ENCODE measurements at regions not wholly inside any gene's neighbourhood (a gene's known extent, or its start where the extent isn't known, plus 50 kb on each side); places are given as distances from the start of the nearest gene placed in this dataset.

DNA sequence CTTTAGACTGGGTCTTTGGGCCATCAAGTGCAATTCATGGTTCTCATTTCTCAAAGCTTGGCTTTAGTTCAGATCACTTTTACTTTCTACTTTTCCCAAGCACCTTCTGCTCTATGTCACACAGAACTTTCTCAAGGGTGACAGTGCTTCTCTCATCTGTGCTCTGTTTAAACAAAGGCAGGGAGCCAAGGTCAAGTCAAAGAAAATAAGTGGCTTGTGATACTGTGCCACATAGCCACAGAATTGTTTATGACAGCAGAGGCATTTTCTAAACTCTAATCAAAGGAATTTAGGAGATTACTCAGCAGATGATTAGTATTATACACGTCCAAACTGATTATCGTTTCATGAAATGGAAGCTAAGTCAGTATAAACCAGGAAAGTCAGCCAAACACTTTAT lies 348.0 kb downstream of the HDGFL1 start:
- Histone ChIP-seq H3K4me3 (no peak overlapping the region), H3K4me1 (peaks cover 6 to 41% (median 24%) of the 10 kb centered on the region in 4 donors), H3K36me3 (no peaks in the 10 kb centered on the region), H3K27me3 (no peaks in the 10 kb centered on the region), H3K27ac (replicated peaks in 1 of 4) (no peak overlapping the region), H3K9me3 (no peaks in the 10 kb centered on the region)
- intact Hi-C loops (cut with DNase I), result no loop called here
- TF ChIP-seq, protein P1, sequence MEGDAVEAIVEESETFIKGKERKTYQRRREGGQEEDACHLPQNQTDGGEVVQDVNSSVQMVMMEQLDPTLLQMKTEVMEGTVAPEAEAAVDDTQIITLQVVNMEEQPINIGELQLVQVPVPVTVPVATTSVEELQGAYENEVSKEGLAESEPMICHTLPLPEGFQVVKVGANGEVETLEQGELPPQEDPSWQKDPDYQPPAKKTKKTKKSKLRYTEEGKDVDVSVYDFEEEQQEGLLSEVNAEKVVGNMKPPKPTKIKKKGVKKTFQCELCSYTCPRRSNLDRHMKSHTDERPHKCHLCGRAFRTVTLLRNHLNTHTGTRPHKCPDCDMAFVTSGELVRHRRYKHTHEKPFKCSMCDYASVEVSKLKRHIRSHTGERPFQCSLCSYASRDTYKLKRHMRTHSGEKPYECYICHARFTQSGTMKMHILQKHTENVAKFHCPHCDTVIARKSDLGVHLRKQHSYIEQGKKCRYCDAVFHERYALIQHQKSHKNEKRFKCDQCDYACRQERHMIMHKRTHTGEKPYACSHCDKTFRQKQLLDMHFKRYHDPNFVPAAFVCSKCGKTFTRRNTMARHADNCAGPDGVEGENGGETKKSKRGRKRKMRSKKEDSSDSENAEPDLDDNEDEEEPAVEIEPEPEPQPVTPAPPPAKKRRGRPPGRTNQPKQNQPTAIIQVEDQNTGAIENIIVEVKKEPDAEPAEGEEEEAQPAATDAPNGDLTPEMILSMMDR (IDR thresholded peaks at IDR 0.05), result no peak
- no peak for TF ChIP-seq EP300 (IDR thresholded peaks at IDR 0.05)
- no peak for TF ChIP-seq POLR2A (IDR thresholded peaks at IDR 0.05; ENCODE audit: low read depth)
- TF ChIP-seq POLR2AphosphoS5 (IDR thresholded peaks at IDR 0.05), result no peak
- 47% methylated on average over 2 of the region's 2 CpGs for WGBS
- DNase-seq (ENCODE audit: extremely low spot score), result no peak

DNA sequence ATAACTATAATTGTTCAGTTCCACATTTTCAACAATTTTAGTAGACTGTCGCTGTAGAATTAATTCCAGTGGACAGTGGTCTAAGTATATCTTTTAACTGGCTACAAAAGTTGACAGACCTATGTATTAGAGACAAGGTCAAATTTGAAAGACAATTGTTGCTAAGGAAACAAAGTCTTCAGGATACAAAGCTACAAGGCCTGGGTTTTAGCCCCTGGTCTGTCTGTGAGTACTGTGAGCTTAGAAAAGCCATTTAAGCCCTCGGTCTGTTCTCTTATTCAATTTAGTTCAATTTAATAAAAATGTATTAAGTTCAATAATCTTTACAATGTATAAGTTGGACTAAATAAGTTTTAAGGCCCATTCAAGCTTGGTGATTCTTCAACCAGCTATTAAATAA lies 352.5 kb downstream of the HDGFL1 start:
- intact Hi-C loops (cut with DNase I), result no loop called here

DNA sequence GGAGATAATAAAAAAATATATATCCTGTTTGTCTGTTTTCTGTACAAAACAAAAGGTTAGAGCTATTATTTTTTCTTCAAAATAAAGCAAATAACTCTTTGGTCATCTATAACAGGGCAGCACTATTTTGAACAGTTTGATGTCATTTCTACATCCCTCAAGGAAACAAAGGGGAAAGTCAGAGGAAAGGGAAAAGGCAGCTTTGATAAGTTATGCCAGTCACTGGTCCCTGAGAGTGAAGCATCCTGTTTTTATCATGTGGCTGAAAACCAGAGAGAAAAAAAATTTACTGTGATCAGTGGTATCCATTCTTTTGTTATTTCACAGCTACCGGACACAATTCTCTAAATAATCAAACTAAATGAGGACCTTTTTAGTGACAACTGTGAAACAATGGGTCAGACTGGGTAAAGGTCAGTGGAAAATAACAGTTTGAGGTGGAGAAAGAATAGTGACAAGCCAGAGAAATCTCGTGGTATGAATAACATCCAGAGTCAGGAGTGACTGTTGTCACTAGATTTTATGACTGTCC lies 356.0 kb downstream of the HDGFL1 start:
- Histone ChIP-seq H3K4me3 (no peak overlapping the region), H3K27me3 (no peaks in the 10 kb centered on the region), H3K9me3 (no peaks in the 10 kb centered on the region), H3K27ac (replicated peaks in 1 of 4) (no peak overlapping the region), H3K4me1 (peaks cover 5 to 28% (median 10%) of the 10 kb centered on the region in 4 donors), H3K36me3 (no peaks in the 10 kb centered on the region)
- 61% methylated on average over 2 of the region's 2 CpGs for WGBS
- intact Hi-C loops (cut with DNase I), result no loop called here
- TF ChIP-seq POLR2A (IDR thresholded peaks at IDR 0.05; ENCODE audit: low read depth), result no peak
- TF ChIP-seq, protein P1 (IDR thresholded peaks at IDR 0.05), result no peak
- TF ChIP-seq EP300 (IDR thresholded peaks at IDR 0.05), result no peak
- TF ChIP-seq POLR2AphosphoS5 (IDR thresholded peaks at IDR 0.05), result no peak
- no peak for DNase-seq (ENCODE audit: extremely low spot score)

More for the DNA sequence above, 352.5 kb downstream of the HDGFL1 start:
- Histone ChIP-seq H3K27me3 (no peaks in the 10 kb centered on the region), H3K4me3 (no peak overlapping the region), H3K4me1 (peaks cover 5 to 26% (median 17%) of the 10 kb centered on the region in 4 donors), H3K36me3 (no peaks in the 10 kb centered on the region), H3K27ac (replicated peaks in 1 of 4) (no peak overlapping the region), H3K9me3 (no peaks in the 10 kb centered on the region)
- no peak for TF ChIP-seq EP300 (IDR thresholded peaks at IDR 0.05)
- TF ChIP-seq POLR2A (IDR thresholded peaks at IDR 0.05; ENCODE audit: low read depth), result no peak
- TF ChIP-seq, protein P1 (IDR thresholded peaks at IDR 0.05), result no peak
- DNase-seq (ENCODE audit: extremely low spot score), result no peak
- 87% methylated on average over 2 of the region's 2 CpGs for WGBS

DNA sequence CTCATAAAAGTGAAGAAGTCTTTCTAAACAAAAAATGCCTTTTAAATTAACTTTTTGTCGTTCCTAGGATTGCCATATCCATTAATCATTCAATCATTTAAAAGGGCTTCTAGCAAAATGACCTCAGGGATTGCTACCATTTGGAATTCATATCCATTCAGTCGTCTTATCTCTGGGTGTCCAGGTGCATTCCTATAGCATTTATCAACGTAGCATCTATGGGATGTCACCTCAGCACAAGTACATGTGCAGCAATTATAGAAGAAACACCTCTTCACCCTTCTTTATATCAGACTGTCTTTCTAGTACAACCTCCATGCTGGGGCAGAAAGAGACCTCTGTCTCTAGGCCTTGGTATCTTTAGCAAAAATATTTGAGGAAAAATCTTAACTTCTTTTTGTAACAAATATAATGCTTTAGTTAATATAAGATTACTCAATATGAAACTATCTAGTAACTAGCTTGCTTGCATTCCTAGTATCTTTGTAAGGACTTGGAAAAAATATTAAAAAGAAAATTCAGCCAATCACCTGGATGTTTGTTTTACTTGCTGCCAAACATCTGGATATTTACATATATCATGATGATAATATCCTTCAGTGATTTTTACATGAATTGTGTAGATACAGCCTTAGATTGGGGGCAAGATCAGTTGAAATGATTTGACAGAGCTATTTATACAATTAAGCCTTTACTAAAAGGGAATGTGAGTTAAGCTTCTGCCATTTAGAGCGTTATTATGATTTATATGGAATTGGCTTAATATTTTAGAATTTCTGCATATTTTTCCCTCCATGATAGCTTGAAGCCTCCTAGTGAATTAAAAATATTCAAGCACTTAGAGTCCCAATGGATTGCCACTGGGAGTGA lies 356.8 kb downstream of the HDGFL1 start:
- 72% methylated on average over 4 of the region's 4 CpGs for WGBS
- no peak for DNase-seq (ENCODE audit: extremely low spot score)
- Histone ChIP-seq H3K4me1 (peaks cover 5 to 28% (median 10%) of the 10 kb centered on the region in 4 donors), H3K9me3 (no peaks in the 10 kb centered on the region), H3K27me3 (no peaks in the 10 kb centered on the region), H3K4me3 (no peak overlapping the region), H3K36me3 (no peaks in the 10 kb centered on the region), H3K27ac (replicated peaks in 1 of 4) (no peak overlapping the region)
- intact Hi-C loops (cut with DNase I), result no loop called here
- no peak for TF ChIP-seq POLR2A (IDR thresholded peaks at IDR 0.05; ENCODE audit: low read depth)
- TF ChIP-seq, protein P1 (IDR thresholded peaks at IDR 0.05), result no peak
- TF ChIP-seq EP300 (IDR thresholded peaks at IDR 0.05), result no peak
- TF ChIP-seq POLR2AphosphoS5 (IDR thresholded peaks at IDR 0.05), result no peak

Data from esophagus muscularis mucosa (tissue), 4 donors.